ENCODE measurements at regions not wholly inside any gene's neighbourhood (a gene's known extent, or its start where the extent isn't known, plus 50 kb on each side); places are given as distances from the start of the nearest gene placed in this dataset.

GRCh38 chr1:187306710-187307415 is 478.1 kb downstream of the PLA2G4A start:
- no peak for DNase-seq (ENCODE audit: low read depth in 2 of 2)

GRCh38 chr1:187310038-187310631 is 481.4 kb downstream of the PLA2G4A start:
- DNase-seq (ENCODE audit: low read depth in 2 of 2) = no peak

- DNase-seq (ENCODE audit: low read depth in 2 of 2) = no peak
Measured at GRCh38 chr1:187313115-187313514, 484.4 kb downstream of the PLA2G4A start.

- no peak for DNase-seq (ENCODE audit: low read depth in 2 of 2)
Measured at GRCh38 chr1:187326557-187326956, 497.8 kb downstream of the PLA2G4A start.

- DNase-seq (ENCODE audit: low read depth in 2 of 2) = no peak
Measured at GRCh38 chr1:187336441-187337168, 507.9 kb downstream of the PLA2G4A start.

- no peak for DNase-seq (ENCODE audit: low read depth in 2 of 2)
Measured at GRCh38 chr1:187338762-187339412, 510.1 kb downstream of the PLA2G4A start.

GRCh38 chr1:187342495-187342894 is 513.7 kb downstream of the PLA2G4A start:
- DNase-seq (ENCODE audit: low read depth in 2 of 2) = no peak

GRCh38 chr1:187374082-187374481 is 545.3 kb downstream of the PLA2G4A start:
- DNase-seq (ENCODE audit: low read depth in 2 of 2) = no peak

GRCh38 chr1:187374742-187375141 is 546.0 kb downstream of the PLA2G4A start:
- DNase-seq (ENCODE audit: low read depth in 2 of 2) = no peak

GRCh38 chr1:187383366-187383765 is 554.6 kb downstream of the PLA2G4A start:
- DNase-seq (ENCODE audit: low read depth in 2 of 2) = no peak

GRCh38 chr1:187384504-187384903 is 555.8 kb downstream of the PLA2G4A start:
- no peak for DNase-seq (ENCODE audit: low read depth in 2 of 2)

- no peak for DNase-seq (ENCODE audit: low read depth in 2 of 2)
Measured at GRCh38 chr1:187390215-187390818, 561.6 kb downstream of the PLA2G4A start.

- DNase-seq (ENCODE audit: low read depth in 2 of 2) = no peak
Measured at GRCh38 chr1:187396226-187396625, 567.5 kb downstream of the PLA2G4A start.

GRCh38 chr1:187396929-187397796 is 568.4 kb downstream of the PLA2G4A start:
- DNase-seq (ENCODE audit: low read depth in 2 of 2) = no peak

GRCh38 chr1:187408212-187409004 is 579.7 kb downstream of the PLA2G4A start:
- DNase-seq (ENCODE audit: low read depth in 2 of 2) = no peak

- no peak for DNase-seq (ENCODE audit: low read depth in 2 of 2)
Measured at GRCh38 chr1:187409341-187409740, 580.6 kb downstream of the PLA2G4A start.

GRCh38 chr1:187411118-187411517 is 582.4 kb downstream of the PLA2G4A start:
- DNase-seq (ENCODE audit: low read depth in 2 of 2) = no peak

- DNase-seq (ENCODE audit: low read depth in 2 of 2) = no peak
Measured at GRCh38 chr1:187413405-187414169, 584.8 kb downstream of the PLA2G4A start.

GRCh38 chr1:187415065-187415464 is 586.3 kb downstream of the PLA2G4A start:
- DNase-seq (ENCODE audit: low read depth in 2 of 2) = no peak

Measured in stimulated activated CD8-positive, alpha-beta memory T cell treated with anti-CD3 and anti-CD28 coated beads, Interleukin-2, amount 100 ng/mL, for 48 hours (primary cell).